RWPE2 (cell line): ENCODE measurements at regions not wholly inside any gene's neighbourhood (a gene's known extent, or its start where the extent isn't known, plus 50 kb on each side); places are given as distances from the start of the nearest gene placed in this dataset.
"Not testable (repeated sequence)": the region's sequence is repeated elsewhere in the genome, so short reads cannot be mapped to it uniquely, and the experiment has no call there.

ENCODE experiments used
- ATAC-seq: fragments of 200-7000 bp; cut with Tn5 transposase; 3 replicates; pipeline ENCODE4 v1.9.1; 2021; ENCODE audit warnings: low read depth
- DNase-seq: peaks from one replicate; pipeline ENCODE4 v3.0.0-alpha.2; 2020; ENCODE audit warnings: low spot score
- H3K27ac ChIP-seq: fragments of 450-650 bp; 2 replicates; pipeline ENCODE4 v1.5.1; 2017; ENCODE audit warnings: mild to moderate bottlenecking; ENCODE audit not compliant: poor library complexity, severe bottlenecking
- H3K27me3 ChIP-seq: fragments of 250-450 bp; sonication (Bioruptor Pico); 2 replicates; pipeline ENCODE4 v1.5.1; 2021; ENCODE audit warnings: mild to moderate bottlenecking, moderate library complexity; ENCODE audit not compliant: insufficient read depth, poor library complexity, severe bottlenecking
- H3K36me3 ChIP-seq: fragments of 250-450 bp; sonication (Bioruptor Pico); 2 replicates; pipeline ENCODE4 v1.5.1; 2020; ENCODE audit warnings: low read depth, mild to moderate bottlenecking, moderate library complexity
- H3K4me1 ChIP-seq: fragments of 250-450 bp; sonication (Bioruptor Pico); 2 replicates; pipeline ENCODE4 v1.5.1; 2021; ENCODE audit warnings: mild to moderate bottlenecking, moderate library complexity; ENCODE audit not compliant: insufficient read depth, poor library complexity, severe bottlenecking
- H3K4me3 ChIP-seq: fragments of 250-450 bp; sonication (Bioruptor Pico); 2 replicates; pipeline ENCODE4 v1.5.1; 2021; ENCODE audit warnings: mild to moderate bottlenecking, moderate library complexity; ENCODE audit not compliant: severe bottlenecking
- H3K9me3 ChIP-seq: fragments of 250-450 bp; sonication (Bioruptor Pico); 2 replicates; pipeline ENCODE4 v1.5.1; 2021; ENCODE audit warnings: mild to moderate bottlenecking, moderate library complexity; ENCODE audit not compliant: severe bottlenecking
- TF ChIP-seq, protein P1 (sequence below): fragments of 450-650 bp; IDR thresholded peaks from one replicate; pipeline ENCODE4 v1.5.1; 2017; ENCODE audit warnings: mild to moderate bottlenecking, moderate library complexity; ENCODE audit not compliant: poor library complexity, severe bottlenecking

DNA sequence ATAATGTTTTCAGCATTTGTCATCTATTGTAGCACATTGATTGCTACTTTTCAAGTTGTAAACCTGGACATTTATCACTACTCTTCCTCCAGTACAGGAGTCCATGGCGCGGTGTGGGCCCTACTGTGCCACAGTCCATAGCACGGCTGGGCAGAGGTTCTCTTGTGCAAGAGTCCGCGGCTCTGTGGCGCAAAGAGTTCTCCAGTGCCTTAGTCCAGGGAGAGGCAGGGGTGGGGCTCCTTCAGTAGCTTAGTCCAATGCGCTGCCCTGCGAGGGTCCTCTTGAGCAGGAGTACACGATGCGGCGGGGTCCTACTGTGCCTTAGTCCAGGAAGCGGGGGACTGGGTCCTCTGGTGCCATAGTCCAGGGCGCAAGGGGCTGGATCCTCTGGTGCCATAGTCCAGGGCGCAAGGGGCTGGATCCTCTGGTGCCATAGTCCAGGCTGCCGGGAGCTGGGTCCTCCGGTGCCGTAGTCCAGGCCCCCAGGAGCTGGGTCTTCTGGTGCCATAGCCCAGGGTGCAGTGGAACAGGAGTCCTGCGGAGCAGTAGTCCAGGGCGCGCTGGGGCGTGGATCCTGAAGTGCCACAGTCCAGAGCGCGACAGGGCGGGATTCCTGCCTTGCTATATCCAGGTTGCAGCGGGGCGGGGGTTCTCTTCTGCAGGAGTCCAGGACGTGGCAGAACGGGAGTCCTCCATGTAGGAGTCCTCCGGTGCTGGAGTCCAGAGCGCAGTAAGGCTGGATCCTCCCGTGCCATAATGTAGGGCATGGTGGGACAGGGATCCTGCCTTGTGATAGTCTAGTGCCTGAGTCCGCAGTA lies 129.3 kb downstream of the CCDC74A start:
- no peak for DNase-seq
- TF ChIP-seq, protein P1, sequence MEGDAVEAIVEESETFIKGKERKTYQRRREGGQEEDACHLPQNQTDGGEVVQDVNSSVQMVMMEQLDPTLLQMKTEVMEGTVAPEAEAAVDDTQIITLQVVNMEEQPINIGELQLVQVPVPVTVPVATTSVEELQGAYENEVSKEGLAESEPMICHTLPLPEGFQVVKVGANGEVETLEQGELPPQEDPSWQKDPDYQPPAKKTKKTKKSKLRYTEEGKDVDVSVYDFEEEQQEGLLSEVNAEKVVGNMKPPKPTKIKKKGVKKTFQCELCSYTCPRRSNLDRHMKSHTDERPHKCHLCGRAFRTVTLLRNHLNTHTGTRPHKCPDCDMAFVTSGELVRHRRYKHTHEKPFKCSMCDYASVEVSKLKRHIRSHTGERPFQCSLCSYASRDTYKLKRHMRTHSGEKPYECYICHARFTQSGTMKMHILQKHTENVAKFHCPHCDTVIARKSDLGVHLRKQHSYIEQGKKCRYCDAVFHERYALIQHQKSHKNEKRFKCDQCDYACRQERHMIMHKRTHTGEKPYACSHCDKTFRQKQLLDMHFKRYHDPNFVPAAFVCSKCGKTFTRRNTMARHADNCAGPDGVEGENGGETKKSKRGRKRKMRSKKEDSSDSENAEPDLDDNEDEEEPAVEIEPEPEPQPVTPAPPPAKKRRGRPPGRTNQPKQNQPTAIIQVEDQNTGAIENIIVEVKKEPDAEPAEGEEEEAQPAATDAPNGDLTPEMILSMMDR, result no peak

DNA sequence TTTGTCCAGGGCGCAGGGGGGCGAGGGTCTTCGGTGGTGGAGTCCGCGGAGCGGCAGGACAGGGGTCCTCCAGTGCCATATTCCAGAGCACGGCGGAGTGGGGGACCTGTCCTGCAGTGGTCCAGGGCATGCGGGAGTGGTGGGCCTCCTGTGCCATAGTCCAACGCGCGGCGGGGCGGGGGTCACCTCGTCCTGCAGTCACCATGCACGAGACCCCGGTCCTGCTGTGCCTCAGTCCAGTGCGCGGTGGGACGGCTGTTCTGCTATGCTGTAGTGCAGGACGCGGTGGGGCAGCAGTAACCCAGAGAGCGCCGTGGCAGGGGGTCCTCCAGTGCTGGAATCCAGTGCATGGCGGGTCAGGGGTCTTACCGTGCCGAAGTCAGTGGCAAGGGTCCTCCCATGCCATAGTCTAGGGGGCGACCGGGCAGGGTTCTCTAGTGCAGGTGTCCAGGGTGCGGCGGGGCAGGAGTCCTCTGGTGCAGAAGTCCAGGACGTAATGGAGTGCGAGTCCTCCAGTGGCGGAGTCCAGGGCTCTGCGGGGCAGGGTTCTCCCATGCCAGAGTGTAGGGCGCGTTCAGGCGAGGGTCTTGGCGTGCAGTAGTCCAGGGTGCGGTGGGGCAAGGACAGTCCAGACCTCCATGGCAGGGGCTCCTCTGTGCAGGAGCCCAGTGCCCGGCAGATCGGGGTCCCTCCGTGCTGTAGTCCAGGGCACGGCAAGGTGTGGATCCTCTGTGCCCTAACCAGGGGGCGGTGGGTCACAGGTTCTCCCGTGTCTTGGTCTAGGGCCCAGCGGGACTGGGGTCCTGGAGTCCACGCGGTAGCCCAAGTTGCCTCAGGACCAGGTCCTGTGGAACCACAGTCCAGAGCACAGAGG lies 130.4 kb downstream of the CCDC74A start:
- H3K4me3 ChIP-seq, result no peak overlapping the region
- ATAC-seq, result no peak

More for the DNA sequence above, 129.3 kb downstream of the CCDC74A start:
- H3K36me3 ChIP-seq, result no peaks in the 10 kb centered on the region
- peaks cover 4% of the 10 kb centered on the region for H3K27me3 ChIP-seq
- H3K27ac ChIP-seq, result no peak overlapping the region
- no peak overlapping the region for H3K4me3 ChIP-seq
- ATAC-seq, result no peak
- H3K9me3 ChIP-seq, result no peaks in the 10 kb centered on the region
- no peaks in the 10 kb centered on the region for H3K4me1 ChIP-seq

DNA sequence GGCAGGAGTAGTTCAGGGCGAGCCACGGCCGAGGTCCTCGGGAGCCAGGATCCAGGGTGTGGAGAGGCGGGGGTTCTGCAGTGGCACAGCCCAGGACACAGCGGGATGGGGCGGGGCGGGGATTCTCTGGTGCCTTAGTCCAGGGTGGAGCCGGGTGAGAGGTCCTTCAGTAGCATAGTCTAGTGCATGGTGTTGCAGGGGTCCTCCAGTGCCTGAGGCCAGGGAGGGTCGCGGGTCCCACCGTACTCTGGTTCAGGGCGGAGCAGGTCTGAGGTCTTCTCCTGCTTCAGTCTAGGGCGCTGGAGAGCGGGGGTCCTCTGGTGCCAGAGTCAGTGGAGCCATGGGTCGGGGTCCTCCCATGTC lies 131.1 kb downstream of the CCDC74A start:
- H3K4me3 ChIP-seq, result no peak overlapping the region
- DNase-seq (no peak), ATAC-seq (no peak)
- H3K27me3 ChIP-seq, result peaks cover under 1% of the 10 kb centered on the region
- TF ChIP-seq, protein P1, result no peak
- no peak overlapping the region for H3K27ac ChIP-seq
- no peaks in the 10 kb centered on the region for H3K9me3 ChIP-seq
- no peaks in the 10 kb centered on the region for H3K36me3 ChIP-seq
- H3K4me1 ChIP-seq, result no peaks in the 10 kb centered on the region

More for the DNA sequence above, 130.4 kb downstream of the CCDC74A start:
- H3K27me3 ChIP-seq, result peaks cover 4% of the 10 kb centered on the region
- H3K9me3 ChIP-seq, result no peaks in the 10 kb centered on the region
- H3K4me1 ChIP-seq, result no peaks in the 10 kb centered on the region
- TF ChIP-seq, protein P1, result no peak
- H3K36me3 ChIP-seq, result no peaks in the 10 kb centered on the region
- DNase-seq, result no peak
- H3K27ac ChIP-seq, result no peak overlapping the region

DNA sequence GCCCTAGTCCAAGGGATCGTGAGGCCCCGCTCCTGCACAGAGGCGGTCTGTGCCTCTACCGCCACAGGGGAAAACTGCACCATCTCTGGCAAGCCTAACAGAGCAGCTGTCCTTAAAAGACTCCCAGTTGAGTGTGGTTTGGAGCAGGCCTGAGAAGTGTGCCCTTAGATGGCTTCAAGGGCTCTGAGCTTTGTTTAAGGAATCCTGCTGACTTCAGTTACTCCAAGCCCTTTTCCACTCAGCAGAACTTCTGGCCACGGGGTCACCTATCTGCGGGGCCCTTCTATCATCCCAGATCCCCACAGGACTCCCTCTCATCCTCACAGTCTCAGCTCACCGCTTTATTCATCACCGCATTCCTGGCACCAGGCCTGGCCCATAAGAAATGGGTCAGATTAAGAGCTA lies 131.5 kb downstream of the CCDC74A start:
- DNase-seq (no peak), ATAC-seq (no peak)
- no peaks in the 10 kb centered on the region for H3K36me3 ChIP-seq
- H3K27me3 ChIP-seq, result no peaks in the 10 kb centered on the region
- TF ChIP-seq, protein P1, result no peak
- no peak overlapping the region for H3K27ac ChIP-seq
- no peak overlapping the region for H3K4me3 ChIP-seq
- no peaks in the 10 kb centered on the region for H3K4me1 ChIP-seq
- H3K9me3 ChIP-seq, result no peaks in the 10 kb centered on the region

DNA sequence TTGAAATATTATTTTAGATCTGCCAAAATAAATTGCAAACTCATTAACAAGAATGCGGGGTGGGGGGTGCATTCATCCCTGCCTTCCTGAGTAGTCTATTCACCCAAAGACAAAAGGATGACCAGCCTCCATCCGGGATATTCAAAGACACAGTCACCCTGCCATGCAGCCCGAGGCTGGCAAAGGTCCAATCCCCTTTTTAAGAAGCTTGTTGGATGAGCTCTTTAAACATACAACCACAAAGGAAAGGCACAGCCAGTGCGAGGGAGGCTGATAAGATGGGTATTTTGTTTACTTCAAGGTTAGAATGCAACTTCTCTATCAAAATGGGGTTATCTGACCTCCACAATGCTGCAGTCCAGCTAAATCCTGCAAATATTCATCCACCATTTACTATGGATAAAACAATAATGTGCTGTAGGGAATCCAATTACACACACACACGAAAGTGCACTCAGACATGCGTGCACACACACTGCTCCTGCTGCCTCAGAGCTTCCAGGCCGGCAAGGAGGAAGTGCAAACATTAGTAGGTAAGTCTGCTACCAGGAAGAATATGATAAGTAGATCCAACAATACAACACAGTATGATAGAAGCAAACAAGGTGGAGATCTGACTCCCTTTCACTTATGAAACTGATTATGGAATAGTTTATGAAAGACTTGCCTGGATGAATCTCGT lies 133.6 kb downstream of the CCDC74A start:
- not testable (repeated sequence) for ATAC-seq, DNase-seq

DNA sequence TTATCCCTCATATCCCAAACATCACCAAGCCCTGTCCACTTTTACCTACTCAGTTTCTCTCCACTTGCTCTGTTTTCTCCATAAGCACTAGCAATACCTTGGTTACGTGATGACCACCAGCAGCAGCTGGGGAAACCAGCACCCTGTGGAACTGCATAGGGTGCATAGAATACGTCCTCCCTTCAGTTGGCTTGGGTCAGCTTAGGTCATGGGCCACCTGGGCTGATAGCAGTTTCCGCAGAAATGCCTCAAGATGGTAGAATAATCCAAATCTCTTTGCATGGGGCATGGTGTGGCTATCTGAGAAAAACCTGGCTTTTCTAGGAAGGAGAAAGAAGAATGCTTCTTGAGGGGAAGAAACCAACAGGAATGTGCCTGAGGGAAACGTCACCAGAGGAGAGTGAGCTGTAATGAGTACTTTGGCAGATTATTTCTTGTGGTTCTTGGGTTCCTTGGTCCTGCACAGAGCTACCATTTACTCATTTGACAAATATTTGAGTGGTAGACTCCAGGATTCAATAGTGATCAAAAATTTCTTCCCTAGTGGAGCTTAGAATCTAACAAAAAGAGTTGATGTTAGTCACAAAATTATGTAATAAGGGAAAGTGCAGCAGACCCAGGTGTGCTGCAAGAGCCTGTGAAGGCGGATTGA lies 134.3 kb downstream of the CCDC74A start:
- not testable (repeated sequence) for H3K27ac ChIP-seq, H3K36me3 ChIP-seq, DNase-seq, H3K4me3 ChIP-seq, H3K4me1 ChIP-seq, H3K27me3 ChIP-seq, H3K9me3 ChIP-seq, ATAC-seq

More for the DNA sequence above, 133.6 kb downstream of the CCDC74A start:
- H3K9me3 ChIP-seq, H3K36me3 ChIP-seq, H3K27ac ChIP-seq, H3K4me3 ChIP-seq, H3K4me1 ChIP-seq, H3K27me3 ChIP-seq: not testable (repeated sequence)

DNA sequence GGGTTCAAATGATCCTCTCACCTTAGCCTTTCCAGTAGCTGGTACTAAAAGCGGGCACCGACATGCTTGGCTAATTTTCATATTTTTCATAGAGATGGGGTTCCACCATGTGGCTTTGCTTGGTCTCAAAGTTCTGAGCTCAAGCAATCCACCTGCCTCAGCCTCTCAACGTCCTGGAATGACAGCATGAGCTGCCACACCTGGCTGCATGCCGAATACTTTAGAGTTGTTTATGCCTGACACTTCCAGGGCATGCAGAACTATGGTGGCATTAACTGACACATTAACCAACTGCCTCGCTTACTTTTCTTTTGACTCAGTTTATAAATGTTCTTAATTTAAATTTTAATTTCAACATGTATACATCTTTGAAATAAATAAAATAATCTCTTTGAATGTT lies 135.8 kb downstream of the CCDC74A start:
- not testable (repeated sequence) for H3K9me3 ChIP-seq, DNase-seq, H3K27ac ChIP-seq, H3K27me3 ChIP-seq, ATAC-seq, H3K4me1 ChIP-seq, H3K36me3 ChIP-seq, H3K4me3 ChIP-seq
